ENCODE measurements at regions not wholly inside any gene's neighbourhood (a gene's known extent, or its start where the extent isn't known, plus 50 kb on each side); places are given as distances from the start of the nearest gene placed in this dataset.

DNA sequence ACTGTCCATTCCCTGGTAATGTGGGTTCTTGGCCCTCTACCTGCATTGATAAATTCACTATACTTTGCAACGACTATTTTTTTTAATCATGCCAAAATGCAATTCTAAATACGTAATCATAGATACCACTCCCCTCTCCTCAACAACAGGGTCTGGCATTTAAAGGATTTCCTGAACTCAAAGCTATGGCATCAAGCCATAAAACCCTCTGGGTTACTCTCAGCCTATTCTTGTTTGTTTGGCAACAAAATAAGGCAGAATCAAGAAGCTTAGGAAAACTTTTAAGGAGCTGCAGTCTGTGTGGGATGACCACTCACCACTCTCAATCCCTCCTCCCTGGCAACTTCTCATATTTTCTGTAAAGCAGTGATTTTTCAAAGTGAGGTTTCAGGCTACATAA, 669.9 kb upstream of the ID4 start:
- TF ChIP-seq, protein P1, sequence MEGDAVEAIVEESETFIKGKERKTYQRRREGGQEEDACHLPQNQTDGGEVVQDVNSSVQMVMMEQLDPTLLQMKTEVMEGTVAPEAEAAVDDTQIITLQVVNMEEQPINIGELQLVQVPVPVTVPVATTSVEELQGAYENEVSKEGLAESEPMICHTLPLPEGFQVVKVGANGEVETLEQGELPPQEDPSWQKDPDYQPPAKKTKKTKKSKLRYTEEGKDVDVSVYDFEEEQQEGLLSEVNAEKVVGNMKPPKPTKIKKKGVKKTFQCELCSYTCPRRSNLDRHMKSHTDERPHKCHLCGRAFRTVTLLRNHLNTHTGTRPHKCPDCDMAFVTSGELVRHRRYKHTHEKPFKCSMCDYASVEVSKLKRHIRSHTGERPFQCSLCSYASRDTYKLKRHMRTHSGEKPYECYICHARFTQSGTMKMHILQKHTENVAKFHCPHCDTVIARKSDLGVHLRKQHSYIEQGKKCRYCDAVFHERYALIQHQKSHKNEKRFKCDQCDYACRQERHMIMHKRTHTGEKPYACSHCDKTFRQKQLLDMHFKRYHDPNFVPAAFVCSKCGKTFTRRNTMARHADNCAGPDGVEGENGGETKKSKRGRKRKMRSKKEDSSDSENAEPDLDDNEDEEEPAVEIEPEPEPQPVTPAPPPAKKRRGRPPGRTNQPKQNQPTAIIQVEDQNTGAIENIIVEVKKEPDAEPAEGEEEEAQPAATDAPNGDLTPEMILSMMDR (IDR thresholded peaks at IDR 0.05; ENCODE audit: extremely low read depth in 1 of 2, insufficient read depth in 1 of 2, low read depth in 1 of 2, low read length in 2 of 2), result no peak
- no peak for TF ChIP-seq EZH2 (IDR thresholded peaks at IDR 0.05; ENCODE audit: borderline replicate concordance, low read depth, low read length, severe bottlenecking)
- TF ChIP-seq, protein P2, sequence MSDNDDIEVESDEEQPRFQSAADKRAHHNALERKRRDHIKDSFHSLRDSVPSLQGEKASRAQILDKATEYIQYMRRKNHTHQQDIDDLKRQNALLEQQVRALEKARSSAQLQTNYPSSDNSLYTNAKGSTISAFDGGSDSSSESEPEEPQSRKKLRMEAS (IDR thresholded peaks at IDR 0.05; ENCODE audit: insufficient read depth, insufficient read length), result no peak
- no peak for TF ChIP-seq POLR2AphosphoS5 (IDR thresholded peaks at IDR 0.05; ENCODE audit: insufficient read depth, low read depth, low read length)
- no peak for TF ChIP-seq POLR2A (IDR thresholded peaks at IDR 0.05; ENCODE audit: low read depth, low read length)

Measured in endothelial cell of umbilical vein (primary cell).